ENCODE measurements at regions not wholly inside any gene's neighbourhood (a gene's known extent, or its start where the extent isn't known, plus 50 kb on each side); places are given as distances from the start of the nearest gene placed in this dataset.

- TF ChIP-seq POLR2A (IDR thresholded peaks at IDR 0.05; ENCODE audit: low read length) (no peak), GATA1 (IDR thresholded peaks at IDR 0.05; ENCODE audit: low read depth, low read length) (no peak)
Measured at GRCh38 chr5:56585999-56586691, 229.2 kb upstream of the MAP3K1 start.

All from erythroblast (primary cell).